Osteoblast (primary cell): ENCODE measurements at regions not wholly inside any gene's neighbourhood (a gene's known extent, or its start where the extent isn't known, plus 50 kb on each side); places are given as distances from the start of the nearest gene placed in this dataset.

ENCODE experiments used
- DNase-seq: peaks from one replicate; pipeline ENCODE4 v3.0.0; 2011; ENCODE audit warnings: low spot score, mixed read lengths; ENCODE audit not compliant: insufficient read length; ENCODE audit errors: missing footprints
- H2AFZ ChIP-seq: 2 replicates; pipeline ENCODE4 v1.6.0; 2011; ENCODE audit warnings: mild to moderate bottlenecking, low read length
- H3K27ac ChIP-seq: 2 replicates; pipeline ENCODE4 v1.5.1; 2011; ENCODE audit warnings: mild to moderate bottlenecking, low read depth, low read length, moderate library complexity
- H3K27me3 ChIP-seq: 2 replicates; pipeline ENCODE4 v1.6.0; 2012; ENCODE audit warnings: mild to moderate bottlenecking, control low read depth, inconsistent platforms, low read length, moderate library complexity; ENCODE audit not compliant: insufficient read depth
- H3K36me3 ChIP-seq: 2 replicates; pipeline ENCODE4 v1.5.1; 2011; ENCODE audit warnings: mild to moderate bottlenecking, low read length, control low read depth, moderate library complexity; ENCODE audit not compliant: insufficient read depth
- H3K4me1 ChIP-seq: 2 replicates; pipeline ENCODE4 v1.5.1; 2011; ENCODE audit warnings: mild to moderate bottlenecking, low read length, control low read depth, moderate library complexity; ENCODE audit not compliant: insufficient read depth
- H3K4me2 ChIP-seq: 2 replicates; pipeline ENCODE4 v1.6.0; 2011; ENCODE audit warnings: mild to moderate bottlenecking, low read length; ENCODE audit not compliant: insufficient read depth
- H3K4me3 ChIP-seq: fragments of 200-600 bp; sonication (generic); 3 replicates; pipeline ENCODE4 v1.5.1; 2012; ENCODE audit warnings: mild to moderate bottlenecking, low read length, inconsistent platforms; ENCODE audit not compliant: insufficient read depth
- H3K79me2 ChIP-seq: 2 replicates; pipeline ENCODE4 v1.6.0; 2012; ENCODE audit warnings: mild to moderate bottlenecking, low read length, control low read depth, inconsistent platforms; ENCODE audit not compliant: insufficient read depth
- H3K9me3 ChIP-seq: 2 replicates; pipeline ENCODE4 v1.5.1; 2011; ENCODE audit warnings: low read depth, low read length, control low read depth
- H4K20me1 ChIP-seq: 2 replicates; pipeline ENCODE4 v1.6.0; 2012; ENCODE audit warnings: mild to moderate bottlenecking, low read length, control low read depth; ENCODE audit not compliant: insufficient read depth
- TF ChIP-seq, protein P1 (sequence below): IDR thresholded peaks from 2 replicates; pipeline ENCODE4 v1.5.1; 2011; ENCODE audit warnings: mild to moderate bottlenecking, low read depth, low read length, moderate library complexity; ENCODE audit errors: extremely low read depth

DNA sequence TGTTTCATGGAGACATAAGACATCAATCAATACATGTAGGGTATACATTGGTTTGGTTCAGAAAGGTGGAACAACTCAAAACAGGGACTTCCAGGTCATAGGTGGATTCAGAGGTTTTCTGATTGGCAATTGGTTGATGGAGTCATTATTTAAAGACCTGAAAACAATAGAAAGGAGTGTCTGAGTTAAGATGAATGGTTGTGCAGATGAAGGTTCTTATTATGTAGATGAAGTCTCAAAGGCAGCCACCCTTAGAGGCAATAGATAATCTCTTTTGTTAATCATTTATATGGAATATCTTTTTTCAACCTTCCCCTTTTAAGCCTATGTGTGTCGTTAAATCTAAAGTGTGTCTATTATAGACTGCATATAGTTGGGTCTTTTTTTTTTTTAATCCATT lies 67.8 kb upstream of the LYPLAL1 start:
- TF ChIP-seq, protein P1, sequence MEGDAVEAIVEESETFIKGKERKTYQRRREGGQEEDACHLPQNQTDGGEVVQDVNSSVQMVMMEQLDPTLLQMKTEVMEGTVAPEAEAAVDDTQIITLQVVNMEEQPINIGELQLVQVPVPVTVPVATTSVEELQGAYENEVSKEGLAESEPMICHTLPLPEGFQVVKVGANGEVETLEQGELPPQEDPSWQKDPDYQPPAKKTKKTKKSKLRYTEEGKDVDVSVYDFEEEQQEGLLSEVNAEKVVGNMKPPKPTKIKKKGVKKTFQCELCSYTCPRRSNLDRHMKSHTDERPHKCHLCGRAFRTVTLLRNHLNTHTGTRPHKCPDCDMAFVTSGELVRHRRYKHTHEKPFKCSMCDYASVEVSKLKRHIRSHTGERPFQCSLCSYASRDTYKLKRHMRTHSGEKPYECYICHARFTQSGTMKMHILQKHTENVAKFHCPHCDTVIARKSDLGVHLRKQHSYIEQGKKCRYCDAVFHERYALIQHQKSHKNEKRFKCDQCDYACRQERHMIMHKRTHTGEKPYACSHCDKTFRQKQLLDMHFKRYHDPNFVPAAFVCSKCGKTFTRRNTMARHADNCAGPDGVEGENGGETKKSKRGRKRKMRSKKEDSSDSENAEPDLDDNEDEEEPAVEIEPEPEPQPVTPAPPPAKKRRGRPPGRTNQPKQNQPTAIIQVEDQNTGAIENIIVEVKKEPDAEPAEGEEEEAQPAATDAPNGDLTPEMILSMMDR: no peak
- H3K79me2 ChIP-seq: no peaks in the 10 kb centered on the region
- H3K4me1 ChIP-seq: no peaks in the 10 kb centered on the region
- H3K9me3 ChIP-seq: no peaks in the 10 kb centered on the region
- H3K27ac ChIP-seq: no peak overlapping the region
- no peak overlapping the region for H2AFZ ChIP-seq
- H3K4me3 ChIP-seq: no peak overlapping the region
- no peak overlapping the region for H3K4me2 ChIP-seq
- H3K27me3 ChIP-seq: no peaks in the 10 kb centered on the region
- H4K20me1 ChIP-seq: no peaks in the 10 kb centered on the region
- no peaks in the 10 kb centered on the region for H3K36me3 ChIP-seq
- DNase-seq: no peak

DNA sequence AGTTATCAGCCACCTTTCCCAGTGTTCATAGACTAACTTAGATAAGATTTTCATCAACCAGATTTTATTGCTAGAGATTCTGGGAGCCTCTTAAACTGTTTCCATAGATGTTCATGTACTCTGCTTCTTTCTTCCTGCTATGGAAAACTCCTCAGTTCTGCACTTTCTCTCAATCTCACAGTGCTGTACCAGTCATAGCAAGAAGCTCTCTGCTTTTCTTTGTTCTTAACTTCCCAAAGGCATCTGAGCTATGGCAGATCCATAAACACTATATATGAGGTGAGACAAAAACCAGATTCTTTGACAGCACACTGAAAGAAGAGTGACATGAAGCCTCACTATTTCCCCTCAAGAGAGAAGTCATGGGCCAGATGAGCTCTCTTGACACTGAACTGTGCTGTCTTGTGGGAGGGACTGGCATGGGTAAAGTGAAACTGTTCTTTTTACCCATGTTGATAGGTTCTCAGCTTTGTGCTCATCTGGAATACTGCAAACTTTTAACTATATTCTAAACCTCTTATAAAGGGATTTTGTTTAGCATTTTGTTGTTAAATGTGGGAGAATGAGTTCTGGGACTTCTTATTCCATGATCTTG lies 64.2 kb upstream of the LYPLAL1 start:
- no peaks in the 10 kb centered on the region for H3K27me3 ChIP-seq
- H3K36me3 ChIP-seq: no peaks in the 10 kb centered on the region
- H3K27ac ChIP-seq: no peak overlapping the region
- H2AFZ ChIP-seq: peak overlapping the region; percentile 17
- H3K9me3 ChIP-seq: no peaks in the 10 kb centered on the region
- DNase-seq: no peak
- H3K4me3 ChIP-seq: no peak overlapping the region
- no peaks in the 10 kb centered on the region for H3K4me1 ChIP-seq
- H3K4me2 ChIP-seq: no peak overlapping the region
- TF ChIP-seq, protein P1: no peak
- no peaks in the 10 kb centered on the region for H3K79me2 ChIP-seq
- H4K20me1 ChIP-seq: no peaks in the 10 kb centered on the region

DNA sequence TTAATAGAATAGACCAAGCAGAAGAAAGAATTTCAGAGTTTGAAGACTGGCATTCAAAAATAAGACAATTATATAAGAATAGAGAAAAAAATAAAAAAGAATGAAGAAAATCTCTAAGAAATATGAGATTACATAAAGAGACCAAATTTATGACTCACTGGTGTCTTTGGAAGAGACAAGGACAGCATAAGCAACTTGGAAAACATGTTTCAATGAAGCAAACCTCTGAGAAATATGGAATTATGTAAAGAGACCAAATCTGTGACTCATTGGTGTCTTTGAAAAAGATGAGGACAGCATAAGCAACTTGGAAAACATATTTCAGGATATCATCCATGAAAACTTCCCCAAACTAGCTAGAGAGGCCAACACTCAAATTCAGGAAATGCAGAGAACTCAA lies 60.4 kb upstream of the LYPLAL1 start:
- Histone ChIP-seq H2AFZ (no peak overlapping the region), H3K36me3 (no peaks in the 10 kb centered on the region), H3K4me2 (no peak overlapping the region), H3K27ac (no peak overlapping the region), H3K4me1 (no peaks in the 10 kb centered on the region), H3K4me3 (no peak overlapping the region), H3K79me2 (no peaks in the 10 kb centered on the region), H3K9me3 (no peaks in the 10 kb centered on the region), H3K27me3 (no peaks in the 10 kb centered on the region), H4K20me1 (no peaks in the 10 kb centered on the region)
- TF ChIP-seq, protein P1: no peak
- DNase-seq: no peak

DNA sequence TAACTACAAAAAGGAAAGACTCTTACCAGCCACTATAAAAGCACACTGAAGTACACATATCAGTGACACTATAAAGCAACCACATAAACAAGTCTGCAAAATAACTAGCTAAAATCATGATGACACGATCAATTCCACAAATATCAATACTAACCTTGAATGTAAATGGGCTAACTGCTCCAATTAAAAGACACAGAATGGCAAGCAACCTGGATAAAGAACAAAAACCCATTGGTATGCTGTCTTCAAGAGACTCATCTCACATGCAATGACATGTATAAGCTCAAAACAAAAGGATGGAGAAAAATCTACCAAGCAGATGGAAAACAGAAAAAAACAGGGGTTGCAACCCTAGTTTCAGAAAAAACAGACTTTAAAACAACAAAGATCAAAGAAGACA lies 59.7 kb upstream of the LYPLAL1 start:
- no peaks in the 10 kb centered on the region for H3K79me2 ChIP-seq
- H3K4me3 ChIP-seq: no peak overlapping the region
- H3K4me1 ChIP-seq: no peaks in the 10 kb centered on the region
- H3K27ac ChIP-seq: no peak overlapping the region
- H4K20me1 ChIP-seq: no peaks in the 10 kb centered on the region
- H3K36me3 ChIP-seq: no peaks in the 10 kb centered on the region
- H3K9me3 ChIP-seq: no peaks in the 10 kb centered on the region
- no peaks in the 10 kb centered on the region for H3K27me3 ChIP-seq
- TF ChIP-seq, protein P1: no peak
- H3K4me2 ChIP-seq: no peak overlapping the region
- no peak for DNase-seq
- H2AFZ ChIP-seq: no peak overlapping the region
